22Rv1 (cell line): ENCODE measurements at regions not wholly inside any gene's neighbourhood (a gene's known extent, or its start where the extent isn't known, plus 50 kb on each side); places are given as distances from the start of the nearest gene placed in this dataset.

Experiments used
- H3K27ac ChIP-seq: fragments of 450-650 bp; 2 replicates; pipeline ENCODE4 v1.5.1; 2017
- CTCF ChIP-seq: fragments of 450-650 bp; IDR thresholded peaks from 2 replicates; pipeline ENCODE4 v1.5.1; 2017; ENCODE audit warnings: mild to moderate bottlenecking
- ZFX ChIP-seq: fragments of 450-650 bp; IDR thresholded peaks from 2 replicates; pipeline ENCODE4 v1.6.1; 2017; ENCODE audit warnings: antibody characterized with exemption, borderline replicate concordance

- TF ChIP-seq CTCF (no peak), ZFX (no peak)
These were observed 163.2 kb upstream of the ZNF32 start for GRCh38 chr10:43811871-43812270.

GRCh38 chr10:43809211-43809930 is 160.7 kb upstream of the ZNF32 start:
- H3K27ac ChIP-seq, result no peak overlapping the region
- no peak for TF ChIP-seq ZFX
- TF ChIP-seq CTCF, result no peak

More at GRCh38 chr10:43811871-43812270, 163.2 kb upstream of the ZNF32 start:
- no peak overlapping the region for H3K27ac ChIP-seq

- no peak overlapping the region for H3K27ac ChIP-seq
- no peak for TF ChIP-seq CTCF
- TF ChIP-seq ZFX, result no peak
These were observed 159.5 kb upstream of the ZNF32 start for GRCh38 chr10:43808136-43808535.

GRCh38 chr10:43806831-43807640 is 158.4 kb upstream of the ZNF32 start:
- H3K27ac ChIP-seq, result no peak overlapping the region
- TF ChIP-seq CTCF (no peak), ZFX (no peak)

- TF ChIP-seq CTCF (no peak), ZFX (no peak)
- H3K27ac ChIP-seq, result no peak overlapping the region
These were observed 155.1 kb upstream of the ZNF32 start for GRCh38 chr10:43803791-43804190.

GRCh38 chr10:43802988-43803696 is 154.5 kb upstream of the ZNF32 start:
- H3K27ac ChIP-seq, result no peak overlapping the region
- TF ChIP-seq CTCF (no peak), ZFX (no peak)
